GM12891 (cell line): ENCODE measurements at regions not wholly inside any gene's neighbourhood (a gene's known extent, or its start where the extent isn't known, plus 50 kb on each side); places are given as distances from the start of the nearest gene placed in this dataset.
"Not testable (repeated sequence)": the region's sequence is repeated elsewhere in the genome, so short reads cannot be mapped to it uniquely, and the experiment has no call there.

Source experiments
- POLR2A ChIP-seq: IDR thresholded peaks from 2 replicates; pipeline ENCODE4 v1.6.1; 2011; ENCODE audit warnings: low read depth, low read length, control low read depth
- POLR2AphosphoS5 ChIP-seq: IDR thresholded peaks from 2 replicates; pipeline ENCODE4 v1.6.1; 2011; ENCODE audit warnings: low read depth, low read length, control low read depth
- POU2F2 ChIP-seq: IDR thresholded peaks from 2 replicates; pipeline ENCODE4 v1.6.1; 2011; ENCODE audit warnings: low read depth, mild to moderate bottlenecking, control low read depth, low read length, moderate library complexity
- SPI1 ChIP-seq: IDR thresholded peaks from 2 replicates; pipeline ENCODE4 v1.6.1; 2011; ENCODE audit warnings: low read depth, low read length, control low read depth
- TAF1 ChIP-seq: IDR thresholded peaks from 2 replicates; pipeline ENCODE4 v1.6.1; 2011; ENCODE audit warnings: low read depth, low read length, control low read depth

DNA sequence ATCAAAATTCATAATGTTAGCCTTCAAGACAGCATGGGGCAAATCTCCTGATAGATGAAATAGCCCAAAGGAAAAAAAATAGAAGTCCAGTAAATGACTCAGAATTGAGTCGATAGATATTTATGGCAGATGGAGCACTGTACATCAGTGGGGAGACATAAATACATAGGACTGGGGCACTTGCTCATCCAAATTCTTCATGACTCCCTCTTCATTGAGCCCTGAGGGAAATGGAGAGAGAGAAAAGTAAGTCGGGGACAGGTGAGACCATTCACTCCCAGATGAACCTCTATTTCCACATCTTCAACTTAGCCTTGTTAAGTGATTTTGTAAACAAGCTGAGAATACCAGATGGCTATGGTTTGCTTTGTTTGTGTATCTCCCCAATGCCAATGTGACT, 59.8 kb downstream of the SPATA31A6 start:
- not testable (repeated sequence) for TF ChIP-seq POLR2AphosphoS5, POLR2A, TAF1, POU2F2, SPI1
